Natural killer cell (primary cell): ENCODE measurements at regions not wholly inside any gene's neighbourhood (a gene's known extent, or its start where the extent isn't known, plus 50 kb on each side); places are given as distances from the start of the nearest gene placed in this dataset.
"Not testable (repeated sequence)": the region's sequence is repeated elsewhere in the genome, so short reads cannot be mapped to it uniquely, and the experiment has no call there.

Source experiments
- ATAC-seq, 3 donors: fragments of 150-1000 bp in 2 of 3; fragments of 200-7000 bp in 1 of 3; cut with Tn5 transposase; 1 replicate in 1 of 3; 2 replicates in 2 of 3; pipeline ENCODE4 v1.10.0; 2021; ENCODE audit warnings: mild to moderate bottlenecking in 2 of 3, moderate library complexity in 2 of 3
- DNase-seq, 2 donors: peaks; one replicate each; pipeline versions ENCODE4 v3.0.0 to v3.0.0-alpha.2; 2013 to 2021; ENCODE audit warnings: mixed read lengths in 1 of 2
- H3K27ac ChIP-seq: one replicate; pipeline ENCODE4 v1.5.1; 2013; ENCODE audit warnings: mild to moderate bottlenecking, low read length
- H3K27me3 ChIP-seq: one replicate; pipeline ENCODE4 v1.6.1; 2013; ENCODE audit warnings: low read length; ENCODE audit not compliant: control insufficient read depth, insufficient read depth
- H3K36me3 ChIP-seq: one replicate; pipeline ENCODE4 v1.6.1; 2013; ENCODE audit warnings: low read length; ENCODE audit not compliant: control insufficient read depth, insufficient read depth
- H3K4me1 ChIP-seq: one replicate; pipeline ENCODE4 v1.6.1; 2013; ENCODE audit warnings: low read length; ENCODE audit not compliant: control insufficient read depth, insufficient read depth
- H3K4me3 ChIP-seq: one replicate; pipeline ENCODE4 v1.5.1; 2013; ENCODE audit warnings: low read length
- H3K9me3 ChIP-seq: one replicate; pipeline ENCODE4 v1.6.1; 2013; ENCODE audit warnings: low read length; ENCODE audit not compliant: control insufficient read depth, insufficient read depth
- H3K27ac Mint-ChIP-seq, 2 donors: one replicate each; pipeline ENCODE4 v1.8.0; 2022; ENCODE audit warnings: mild to moderate bottlenecking in 2 of 2, mixed read lengths in 2 of 2, moderate library complexity in 1 of 2
- H3K27me3 Mint-ChIP-seq, 2 donors: one replicate each; pipeline ENCODE4 v1.8.0; 2022; ENCODE audit warnings: low read depth in 2 of 2, mixed read lengths in 2 of 2
- H3K36me3 Mint-ChIP-seq: one replicate; pipeline ENCODE4 v1.8.0; 2022; ENCODE audit warnings: mixed read lengths
- H3K4me1 Mint-ChIP-seq, 2 donors: one replicate each; pipeline ENCODE4 v1.8.0; 2022; ENCODE audit warnings: mixed read lengths in 2 of 2
- H3K4me3 Mint-ChIP-seq: one replicate; pipeline ENCODE4 v1.8.0; 2022; ENCODE audit warnings: mild to moderate bottlenecking, moderate library complexity, mixed read lengths
- H3K9me3 Mint-ChIP-seq, 2 donors: one replicate each; pipeline ENCODE4 v1.8.0; 2022; ENCODE audit warnings: mixed read lengths in 2 of 2
- WGBS: methylation state at CpG from one replicate; pipeline ENCODE4 v1.1.7; 2013; ENCODE audit warnings: missing lambda C conversion rate; ENCODE audit not compliant: insufficient coverage; 5-methylcytosine and 5-hydroxymethylcytosine counted together
- intact Hi-C: fragments of 100-400 bp; cut with micrococcal nuclease; formaldehyde crosslinking; loops from one replicate; pipeline ENCODE4 v1.14.2; 2022

DNA sequence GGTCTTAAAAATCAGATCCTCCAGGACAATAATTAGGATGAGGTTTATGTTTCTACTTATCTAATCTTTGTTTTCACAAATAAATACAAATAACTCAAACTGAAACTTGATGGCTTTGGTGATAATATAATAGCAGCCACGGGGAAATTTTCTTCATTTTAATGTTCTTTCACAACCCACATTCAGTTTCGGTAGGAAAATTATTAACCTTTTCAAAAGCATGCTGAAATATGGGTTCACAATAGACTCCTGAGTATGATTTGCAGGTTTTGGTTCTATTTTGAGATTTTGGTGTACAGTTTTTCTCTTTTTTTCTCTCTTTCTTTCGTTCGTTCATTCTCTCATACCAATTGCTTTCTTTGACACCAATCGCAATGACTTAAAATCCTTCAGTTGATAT lies 233.9 kb upstream of the PLGLB2 start:
- H3K36me3 ChIP-seq, H3K4me3 Mint-ChIP-seq, H3K27me3 Mint-ChIP-seq, DNase-seq, H3K27me3 ChIP-seq, H3K9me3 ChIP-seq, intact Hi-C loops, H3K4me3 ChIP-seq, H3K27ac Mint-ChIP-seq, H3K27ac ChIP-seq, ATAC-seq, H3K9me3 Mint-ChIP-seq, H3K36me3 Mint-ChIP-seq: not testable (repeated sequence)
- WGBS, result no CpG with 5 or more reads among the region's 5 CpGs
- H3K4me1 Mint-ChIP-seq, result peaks cover 5 to 14% of the 10 kb centered on the region in 2 donors
- H3K4me1 ChIP-seq, result peaks cover 24% of the 10 kb centered on the region

DNA sequence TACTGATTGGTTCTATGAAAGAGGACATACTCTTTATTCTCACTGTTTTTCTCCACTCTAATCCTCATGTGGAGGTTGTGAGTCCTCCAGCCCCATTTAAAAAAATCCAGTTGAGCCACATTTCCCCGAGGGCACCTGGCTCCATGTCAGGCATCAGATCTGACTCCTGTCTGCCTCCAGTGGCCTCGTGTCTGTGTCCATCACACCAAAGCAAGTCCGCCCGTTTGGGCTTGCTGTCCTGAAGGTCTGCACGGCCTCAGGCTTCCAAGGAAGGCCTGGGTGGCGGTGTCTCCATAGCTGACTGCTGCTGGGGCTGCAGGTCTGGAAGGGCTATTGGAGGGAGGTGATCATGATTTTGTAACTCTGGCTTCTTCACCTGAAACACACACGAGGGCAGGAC lies 233.4 kb upstream of the PLGLB2 start:
- H3K36me3 Mint-ChIP-seq, H3K9me3 Mint-ChIP-seq, DNase-seq, H3K27ac Mint-ChIP-seq, H3K9me3 ChIP-seq, H3K4me3 ChIP-seq, ATAC-seq, H3K27me3 Mint-ChIP-seq, intact Hi-C loops, H3K27me3 ChIP-seq, H3K36me3 ChIP-seq, H3K4me3 Mint-ChIP-seq: not testable (repeated sequence)
- Histone ChIP-seq H3K4me1 (peaks cover 24% of the 10 kb centered on the region), H3K27ac (peak overlapping the region; percentile 62)
- WGBS, result no CpG with 5 or more reads among the region's 7 CpGs
- H3K4me1 Mint-ChIP-seq, result peaks cover 5 to 14% of the 10 kb centered on the region in 2 donors

DNA sequence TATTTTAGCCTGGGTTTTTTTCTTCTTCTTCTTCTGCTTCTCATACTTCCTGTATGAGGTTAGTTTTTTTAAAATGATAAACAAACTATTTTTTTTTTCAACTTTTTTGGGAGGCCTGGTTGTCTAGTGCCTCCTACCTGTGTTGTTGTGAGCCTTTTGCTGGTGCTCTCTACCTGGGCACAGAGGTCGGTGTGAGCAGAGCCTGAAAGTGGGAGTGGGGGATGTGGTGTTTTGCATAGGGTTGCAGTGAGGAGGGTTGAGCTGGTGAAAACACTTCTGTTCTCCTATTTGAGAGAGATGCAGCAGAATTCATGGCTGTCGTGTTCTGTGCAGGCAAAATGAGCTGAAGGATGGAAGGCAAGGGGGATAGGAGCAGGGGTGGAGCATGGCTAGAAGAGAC lies 232.7 kb upstream of the PLGLB2 start:
- H3K4me3 ChIP-seq, ATAC-seq, H3K36me3 Mint-ChIP-seq, intact Hi-C loops, H3K9me3 Mint-ChIP-seq, H3K36me3 ChIP-seq, H3K27me3 Mint-ChIP-seq, H3K9me3 ChIP-seq, H3K27me3 ChIP-seq: not testable (repeated sequence)
- DNase-seq, result peak in 1 of 2 donors; percentile 34
- peak overlapping the region; percentile 92 to 94 for H3K27ac Mint-ChIP-seq
- Histone ChIP-seq H3K27ac (peak overlapping the region; percentile 62), H3K4me1 (peaks cover 26% of the 10 kb centered on the region)
- no CpG with 5 or more reads among the region's 2 CpGs for WGBS
- peak overlapping the region; percentile 84 for H3K4me3 Mint-ChIP-seq
- H3K4me1 Mint-ChIP-seq, result peaks cover 5 to 14% of the 10 kb centered on the region in 2 donors

GRCh38 chr2:87515875-87516274 lies 232.0 kb upstream of the PLGLB2 start:
- ATAC-seq, result peak in 1 of 3 donors; percentile 16
- H3K27me3 Mint-ChIP-seq, H3K4me3 Mint-ChIP-seq, H3K36me3 ChIP-seq, H3K9me3 Mint-ChIP-seq, DNase-seq, H3K27me3 ChIP-seq, intact Hi-C loops, H3K9me3 ChIP-seq, H3K4me3 ChIP-seq, H3K27ac Mint-ChIP-seq, H3K36me3 Mint-ChIP-seq: not testable (repeated sequence)
- peaks cover 5 to 14% of the 10 kb centered on the region in 2 donors for H3K4me1 Mint-ChIP-seq
- WGBS, result no CpG with 5 or more reads among the region's 3 CpGs
- H3K27ac ChIP-seq, result peak overlapping the region; percentile 69
- H3K4me1 ChIP-seq, result peaks cover 29% of the 10 kb centered on the region

- peak overlapping the region; percentile 54 to 81 for H3K27ac Mint-ChIP-seq
Measured at GRCh38 chr2:87516369-87516967, 231.4 kb upstream of the PLGLB2 start.

GRCh38 chr2:87517438-87517837 lies 230.4 kb upstream of the PLGLB2 start:
- H3K27me3 Mint-ChIP-seq, intact Hi-C loops, H3K9me3 Mint-ChIP-seq, H3K36me3 Mint-ChIP-seq, H3K36me3 ChIP-seq, H3K4me3 ChIP-seq, H3K27me3 ChIP-seq, H3K4me3 Mint-ChIP-seq, H3K9me3 ChIP-seq: not testable (repeated sequence)
- ATAC-seq (peak; percentile 82 to 87 (median 86)), DNase-seq (peak; percentile 38 to 43)
- Mint-ChIP-seq H3K4me1 (peaks cover 5 to 14% of the 10 kb centered on the region in 2 donors), H3K27ac (peak overlapping the region; percentile 54 to 81)
- no CpG with 5 or more reads among the region's 7 CpGs for WGBS
- Histone ChIP-seq H3K27ac (peak overlapping the region; percentile 69), H3K4me1 (peaks cover 36% of the 10 kb centered on the region)

More at GRCh38 chr2:87516369-87516967, 231.4 kb upstream of the PLGLB2 start:
- H3K27me3 ChIP-seq, H3K9me3 ChIP-seq, intact Hi-C loops, H3K9me3 Mint-ChIP-seq, H3K36me3 ChIP-seq, H3K4me3 Mint-ChIP-seq, DNase-seq, H3K4me3 ChIP-seq, ATAC-seq, H3K27me3 Mint-ChIP-seq, H3K36me3 Mint-ChIP-seq: not testable (repeated sequence)
- peaks cover 5 to 14% of the 10 kb centered on the region in 2 donors for H3K4me1 Mint-ChIP-seq
- Histone ChIP-seq H3K4me1 (peaks cover 33% of the 10 kb centered on the region), H3K27ac (peak overlapping the region; percentile 69)
- WGBS, result 79% methylated on average over 5 of the region's 7 CpGs

DNA sequence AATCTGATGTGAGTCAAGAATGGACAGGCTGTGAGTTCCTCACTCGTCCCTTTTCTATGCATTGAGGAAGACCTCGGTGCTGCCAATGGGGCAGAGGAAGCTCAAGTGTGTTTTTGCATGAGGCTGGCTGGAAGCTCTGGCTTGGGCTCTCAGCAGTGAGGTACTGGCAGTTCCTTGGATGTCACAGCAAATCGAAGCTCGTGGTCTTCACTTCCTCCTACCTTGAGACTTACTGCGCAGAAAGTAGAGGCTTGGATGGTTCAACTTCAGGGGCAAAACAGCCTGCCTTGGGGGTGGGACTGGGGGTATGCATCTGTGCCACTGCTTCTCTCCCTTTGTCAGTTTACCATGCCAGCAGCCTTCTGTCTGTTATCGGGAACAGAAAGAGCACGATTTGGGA lies 229.8 kb upstream of the PLGLB2 start:
- Histone ChIP-seq H3K27ac (peak overlapping the region; percentile 86), H3K4me1 (peaks cover 36% of the 10 kb centered on the region)
- ATAC-seq, result peak in 1 of 3 donors; percentile 3
- H3K9me3 ChIP-seq, H3K36me3 Mint-ChIP-seq, H3K4me3 Mint-ChIP-seq, H3K27me3 Mint-ChIP-seq, H3K27me3 ChIP-seq, H3K36me3 ChIP-seq, intact Hi-C loops, H3K9me3 Mint-ChIP-seq, H3K4me3 ChIP-seq: not testable (repeated sequence)
- peaks cover 5 to 14% of the 10 kb centered on the region in 2 donors for H3K4me1 Mint-ChIP-seq
- WGBS, result 70% methylated on average over 4 of the region's 7 CpGs
- peak in 1 of 2 donors; percentile 13 for DNase-seq
- peak overlapping the region; percentile 65 to 75 for H3K27ac Mint-ChIP-seq

GRCh38 chr2:87518547-87518946 lies 229.3 kb upstream of the PLGLB2 start:
- intact Hi-C loops, result not testable (repeated sequence)

More at GRCh38 chr2:87518547-87518946, 229.3 kb upstream of the PLGLB2 start:
- not testable (repeated sequence) for H3K4me3 Mint-ChIP-seq, DNase-seq, H3K9me3 ChIP-seq, H3K27me3 ChIP-seq, H3K27me3 Mint-ChIP-seq, H3K4me3 ChIP-seq, ATAC-seq, H3K9me3 Mint-ChIP-seq, H3K36me3 ChIP-seq, H3K36me3 Mint-ChIP-seq
- Histone ChIP-seq H3K27ac (peak overlapping the region; percentile 86), H3K4me1 (peaks cover 36% of the 10 kb centered on the region)
- H3K27ac Mint-ChIP-seq, result peak overlapping the region; percentile 65 to 75
- 100% methylated on average over 2 of the region's 8 CpGs for WGBS
- peaks cover 5 to 14% of the 10 kb centered on the region in 2 donors for H3K4me1 Mint-ChIP-seq
